IMR-90 (cell line): ENCODE measurements at regions not wholly inside any gene's neighbourhood (a gene's known extent, or its start where the extent isn't known, plus 50 kb on each side); places are given as distances from the start of the nearest gene placed in this dataset.
A peak's percentile ranks its signal among the peaks of the same experiment; 100 is the strongest.

ENCODE experiments used
- ATAC-seq: fragments of 200-7000 bp; cut with Tn5 transposase; 2 replicates; pipeline ENCODE4 v1.9.1; 2020; ENCODE audit warnings: low read depth, mild to moderate bottlenecking, moderate library complexity
- BruUV-seq: library from RNA; stranded (reverse); fragments of 400-500 nt; replicated peaks from 2 replicates; lab custom pipeline; 2021; lab: Mats Ljungman, UMichigan
- CTCF ChIA-PET: fragments of 300-600 bp; formaldehyde crosslinking; extraction: SDS; loops from one replicate; lab custom pipeline; 2021; ENCODE audit warnings: antibody characterized with exemption; lab: Yijun Ruan, JAX
- POLR2A ChIA-PET: fragments of 300-600 bp; sonication (Branson Sonifier 250); formaldehyde crosslinking; loops from one replicate; lab custom pipeline; 2022; ENCODE audit warnings: antibody characterized with exemption; ENCODE audit not compliant: unreplicated experiment; lab: Charles Lee
- DNase-seq: peaks from one replicate; pipeline ENCODE4 v3.0.0; 2013
- H2AFZ ChIP-seq: replicated peaks from 2 replicates; pipeline ENCODE3; 2013; ENCODE audit warnings: low read length, mild to moderate bottlenecking; ENCODE audit not compliant: poor library complexity
- H2AK5ac ChIP-seq: 2 replicates; pipeline ENCODE4 v1.6.1; 2013; ENCODE audit warnings: low read depth, low read length, inconsistent platforms
- H2AK9ac ChIP-seq: replicated peaks from 2 replicates; pipeline ENCODE3; 2013; ENCODE audit warnings: mild to moderate bottlenecking, low read depth, low read length, moderate library complexity; ENCODE audit not compliant: poor library complexity
- H2BK120ac ChIP-seq: 2 replicates; pipeline ENCODE4 v1.6.1; 2013; ENCODE audit warnings: low read depth, low read length, inconsistent platforms
- H2BK15ac ChIP-seq: 3 replicates; pipeline ENCODE4 v1.6.1; 2013; ENCODE audit warnings: low read depth, low read length, inconsistent platforms
- H2BK20ac ChIP-seq: 2 replicates; pipeline ENCODE4 v1.6.1; 2013; ENCODE audit warnings: low read depth, mild to moderate bottlenecking, inconsistent platforms, low read length, moderate library complexity
- H2BK5ac ChIP-seq: 2 replicates; pipeline ENCODE4 v1.6.1; 2013; ENCODE audit warnings: mild to moderate bottlenecking, low read depth, low read length, inconsistent platforms; ENCODE audit not compliant: poor library complexity, severe bottlenecking
- H3K14ac ChIP-seq: replicated peaks from 2 replicates; pipeline ENCODE4 v1.6.1; 2013; ENCODE audit warnings: low read depth, low read length, inconsistent platforms
- H3K18ac ChIP-seq: 2 replicates; pipeline ENCODE4 v1.6.1; 2013; ENCODE audit warnings: low read depth, low read length, control low read depth
- H3K23ac ChIP-seq: 2 replicates; pipeline ENCODE4 v1.6.1; 2013; ENCODE audit warnings: low read depth, low read length, inconsistent platforms
- H3K27ac ChIP-seq: 2 replicates; pipeline ENCODE4 v1.5.1; 2013; ENCODE audit warnings: mild to moderate bottlenecking, control low read depth, low read length; ENCODE audit not compliant: insufficient read depth
- H3K27me3 ChIP-seq: 2 replicates; pipeline ENCODE4 v1.6.1; 2013; ENCODE audit warnings: low read length; ENCODE audit not compliant: control insufficient read depth, insufficient read depth
- H3K36me3 ChIP-seq: 2 replicates; pipeline ENCODE4 v1.6.1; 2013; ENCODE audit warnings: low read length, mixed read lengths; ENCODE audit not compliant: control insufficient read depth, insufficient read depth
- H3K4ac ChIP-seq: 2 replicates; pipeline ENCODE4 v1.6.1; 2013; ENCODE audit warnings: low read depth, low read length, inconsistent platforms
- H3K4me1 ChIP-seq: 2 replicates; pipeline ENCODE4 v1.6.1; 2013; ENCODE audit warnings: low read length, mixed read lengths; ENCODE audit not compliant: control insufficient read depth, insufficient read depth
- H3K4me2 ChIP-seq: 2 replicates; pipeline ENCODE4 v1.6.1; 2013; ENCODE audit warnings: low read depth, mild to moderate bottlenecking, control low read depth, low read length, moderate library complexity
- H3K4me3 ChIP-seq: 2 replicates; pipeline ENCODE4 v1.5.1; 2013; ENCODE audit warnings: low read depth, mild to moderate bottlenecking, control low read depth, low read length, moderate library complexity; ENCODE audit not compliant: insufficient read depth
- H3K56ac ChIP-seq: 2 replicates; pipeline ENCODE4 v1.6.1; 2013; ENCODE audit warnings: low read length, inconsistent platforms; ENCODE audit not compliant: insufficient read depth; ENCODE audit errors: extremely low read depth
- H3K79me1 ChIP-seq, 2 experiments: 2 replicates each; pipeline ENCODE4 v1.6.1; 2013; ENCODE audit warnings: low read length in 2 of 2, inconsistent platforms in 1 of 2, low read depth in 1 of 2
- H3K9ac ChIP-seq: 2 replicates; pipeline ENCODE4 v1.6.1; 2013; ENCODE audit warnings: low read depth, low read length, control low read depth
- H3K9me1 ChIP-seq: 2 replicates; pipeline ENCODE4 v1.6.1; 2013; ENCODE audit warnings: low read length, inconsistent platforms; ENCODE audit not compliant: insufficient read depth
- H3K9me3 ChIP-seq: 2 replicates; pipeline ENCODE4 v1.6.1; 2013; ENCODE audit warnings: low read length; ENCODE audit not compliant: control insufficient read depth, insufficient read depth
- H4K20me1 ChIP-seq: 2 replicates; pipeline ENCODE4 v1.6.1; 2013; ENCODE audit warnings: low read length, inconsistent platforms; ENCODE audit not compliant: insufficient read depth
- H4K5ac ChIP-seq: 2 replicates; pipeline ENCODE4 v1.6.1; 2013; ENCODE audit warnings: mild to moderate bottlenecking, low read depth, low read length, control low read depth
- H4K8ac ChIP-seq, 2 experiments: 2 replicates each; pipeline ENCODE4 v1.6.1; 2013; ENCODE audit warnings: low read depth in 2 of 2, low read length in 2 of 2, control low read depth in 1 of 2, inconsistent platforms in 1 of 2
- H4K91ac ChIP-seq: 2 replicates; pipeline ENCODE4 v1.6.1; 2013; ENCODE audit warnings: low read depth, low read length, inconsistent platforms; ENCODE audit not compliant: insufficient read depth
- BHLHE40 ChIP-seq: fragments of 150-350 bp; IDR thresholded peaks from 2 replicates; pipeline ENCODE4 v1.6.1; 2016; ENCODE audit warnings: mild to moderate bottlenecking, low read depth, low read length
- MAZ ChIP-seq: IDR thresholded peaks from 2 replicates; pipeline ENCODE4 v1.6.1; 2012; ENCODE audit warnings: low read depth, mild to moderate bottlenecking, low read length, improper control_type of control experiment, moderate library complexity, borderline replicate concordance
- MXI1 ChIP-seq: IDR thresholded peaks from 2 replicates; pipeline ENCODE4 v1.6.1; 2012; ENCODE audit warnings: low read depth, mild to moderate bottlenecking, low read length, moderate library complexity, borderline replicate concordance
- POLR2A ChIP-seq: IDR thresholded peaks from 2 replicates; pipeline ENCODE4 v1.6.1; 2012; ENCODE audit warnings: mild to moderate bottlenecking, low read depth, low read length
- RAD21 ChIP-seq: IDR thresholded peaks from 2 replicates; pipeline ENCODE4 v1.6.1; 2012; ENCODE audit warnings: low read length, improper control_type of control experiment
- WGBS, 2 experiments: methylation state at CpG; one replicate each; pipeline versions ENCODE4 v1.1.5 to v1.1.7; 2013; ENCODE audit warnings: missing lambda C conversion rate in 2 of 2; ENCODE audit not compliant: insufficient read length in 1 of 2; ENCODE audit errors: extremely low coverage in 2 of 2; 5-methylcytosine and 5-hydroxymethylcytosine counted together
- dilution Hi-C: fragments of 300-500 bp; cut with HindIII; formaldehyde crosslinking; loops from one replicate; pipeline ENCODE4 v1.14.3; 2018; ENCODE audit warnings: low sequenced_read_pairs; ENCODE audit not compliant: unreplicated experiment
- in situ Hi-C: fragments of 300-500 bp; cut with MboI; formaldehyde crosslinking; loops from 3 replicates; pipeline ENCODE4 v1.14.3; 2019; ENCODE audit warnings: low sequenced_read_pairs, inconsistent platforms, mixed read lengths
- intact Hi-C: fragments of 100-400 bp; cut with micrococcal nuclease; formaldehyde crosslinking; loops from 2 replicates; pipeline ENCODE4 v1.10.0; 2022

DNA sequence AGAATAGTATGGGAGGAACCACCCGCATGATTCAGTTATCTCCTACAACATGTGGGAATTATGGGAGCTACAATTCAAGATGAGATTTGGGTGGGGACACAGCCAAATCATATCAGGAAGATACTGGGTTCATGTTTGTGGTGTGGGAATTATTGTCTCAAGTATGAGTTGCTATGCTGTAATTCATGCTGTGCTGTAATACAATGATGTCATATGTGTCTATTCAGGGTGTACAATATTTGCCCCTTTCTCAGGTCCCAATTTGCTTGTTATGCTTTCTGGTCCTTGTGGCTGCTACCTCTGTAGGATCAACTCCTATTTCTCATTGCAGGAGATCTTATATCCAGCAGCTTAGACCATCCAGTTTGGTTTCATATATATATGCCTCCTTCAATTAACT is 52.2 kb upstream of the ARHGAP20 start:
- Histone ChIP-seq H3K27me3 (no peaks in the 10 kb centered on the region), H2AFZ (no peak overlapping the region), H3K23ac (no peak overlapping the region), H3K9me3 (no peaks in the 10 kb centered on the region), H2AK9ac (no peak overlapping the region), H3K18ac (peak overlapping the region; percentile 54; the same call in 1 of the 2 replicates), H3K4me3 (no peak overlapping the region), H4K8ac (no peak overlapping the region), H2AK5ac (no peak overlapping the region), H3K9ac (no peak overlapping the region), H3K79me1 (no peaks in the 10 kb centered on the region), H2BK120ac (peak overlapping the region; percentile 68; the same call in 1 of the 2 replicates), H3K27ac (no peak overlapping the region), H3K14ac (no peak overlapping the region), H3K4ac (peak overlapping the region; percentile 39; the same call in 1 of the 2 replicates), H4K20me1 (no peaks in the 10 kb centered on the region), H3K9me1 (peaks cover 4% of the 10 kb centered on the region), H2BK5ac (no peak overlapping the region), H4K91ac (no peak overlapping the region), H3K4me1 (peaks cover 9% of the 10 kb centered on the region), H3K56ac (no peak overlapping the region), H3K4me2 (no peak overlapping the region), H4K5ac (no peak overlapping the region), H2BK20ac (peak overlapping the region; percentile 77; the same call in 1 of the 2 replicates), H3K36me3 (no peaks in the 10 kb centered on the region), H2BK15ac (peak overlapping the region; percentile 78; the same call in 2 of the 3 replicates)
- WGBS, 2 experiments, result no CpG with 5 or more reads among the region's 1 CpG
- intact Hi-C loops (no loop called here), in situ Hi-C loops (no loop called here), dilution Hi-C loops (no loop called here)
- BruUV-seq, result no TSS peak
- TF ChIP-seq RAD21 (no peak), MAZ (no peak), POLR2A (no peak), BHLHE40 (no peak), MXI1 (no peak)
- ChIA-PET CTCF (interaction anchor here (2.1 kb wide), 1 partner anchor 10 kb away, joined by 7 read pairs; no protein-coding TSS in a partner anchor), POLR2A (no interaction called here)
- DNase-seq (no peak), ATAC-seq (no peak)
